HUES6 (cell line): ENCODE measurements at regions not wholly inside any gene's neighbourhood (a gene's known extent, or its start where the extent isn't known, plus 50 kb on each side); places are given as distances from the start of the nearest gene placed in this dataset.

Experiments used
- H3K27ac ChIP-seq: 2 replicates; pipeline ENCODE4 v1.7.0; 2013; ENCODE audit warnings: low read depth, mild to moderate bottlenecking, low read length, inconsistent platforms
- H3K27me3 ChIP-seq: 2 replicates; pipeline ENCODE4 v1.6.1; 2013; ENCODE audit warnings: low read length; ENCODE audit not compliant: control insufficient read depth, insufficient read depth
- H3K36me3 ChIP-seq: 2 replicates; pipeline ENCODE4 v1.6.1; 2013; ENCODE audit warnings: low read length; ENCODE audit not compliant: control insufficient read depth, insufficient read depth
- H3K4me1 ChIP-seq: 2 replicates; pipeline ENCODE4 v1.6.1; 2013; ENCODE audit warnings: low read length; ENCODE audit not compliant: control insufficient read depth, insufficient read depth
- H3K4me3 ChIP-seq: 2 replicates; pipeline ENCODE4 v1.5.1; 2013; ENCODE audit warnings: low read depth, low read length
- H3K9ac ChIP-seq: one replicate; pipeline ENCODE4 v1.6.1; 2013; ENCODE audit warnings: mild to moderate bottlenecking, low read length
- H3K9me3 ChIP-seq: 2 replicates; pipeline ENCODE4 v1.6.1; 2013; ENCODE audit warnings: low read depth, low read length; ENCODE audit not compliant: control insufficient read depth, insufficient read depth

DNA sequence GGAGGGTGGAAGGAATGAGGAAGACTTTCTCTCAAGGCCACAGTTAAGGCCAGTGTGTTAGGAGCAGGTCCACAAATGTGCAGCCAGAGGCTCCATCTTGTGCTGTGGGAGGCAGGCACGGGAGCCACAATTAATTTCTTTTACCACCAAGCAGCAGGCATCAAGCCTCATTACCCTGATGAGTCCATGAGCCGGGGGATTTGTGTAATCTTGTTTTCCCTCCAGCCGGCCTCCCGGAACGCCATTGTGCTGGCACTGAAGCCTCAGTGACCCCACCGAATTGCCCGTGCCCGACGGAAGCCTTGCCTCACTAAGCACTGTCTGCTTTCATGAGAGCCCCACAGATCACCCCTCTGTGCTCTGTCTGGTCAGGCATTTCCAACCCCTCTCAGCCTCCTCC is 154.7 kb upstream of the STX18 start:
- Histone ChIP-seq H3K27me3 (no peaks in the 10 kb centered on the region; the same call in 1 of the 2 replicates), H3K9ac (no peak overlapping the region), H3K27ac (no peak overlapping the region), H3K36me3 (no peaks in the 10 kb centered on the region), H3K9me3 (no peaks in the 10 kb centered on the region), H3K4me1 (peaks cover 12% of the 10 kb centered on the region), H3K4me3 (no peak overlapping the region)

GRCh38 chr4:4695497-4695896 is 153.6 kb upstream of the STX18 start:
- Histone ChIP-seq H3K36me3 (no peaks in the 10 kb centered on the region), H3K9me3 (no peaks in the 10 kb centered on the region), H3K9ac (no peak overlapping the region), H3K4me1 (peaks cover 12% of the 10 kb centered on the region), H3K27ac (no peak overlapping the region), H3K27me3 (no peaks in the 10 kb centered on the region; the same call in 1 of the 2 replicates), H3K4me3 (no peak overlapping the region)

GRCh38 chr4:4694827-4695226 is 153.0 kb upstream of the STX18 start:
- no peak overlapping the region for H3K4me3 ChIP-seq
- H3K9me3 ChIP-seq = no peaks in the 10 kb centered on the region
- no peak overlapping the region for H3K9ac ChIP-seq
- H3K27me3 ChIP-seq = no peaks in the 10 kb centered on the region; the same call in 1 of the 2 replicates
- no peak overlapping the region for H3K27ac ChIP-seq
- peaks cover 12% of the 10 kb centered on the region for H3K4me1 ChIP-seq
- H3K36me3 ChIP-seq = peaks cover 4% of the 10 kb centered on the region

- Histone ChIP-seq H3K9me3 (no peaks in the 10 kb centered on the region), H3K4me3 (no peak overlapping the region), H3K27me3 (no peaks in the 10 kb centered on the region; the same call in 1 of the 2 replicates), H3K36me3 (peaks cover 5% of the 10 kb centered on the region), H3K9ac (no peak overlapping the region), H3K4me1 (peaks cover 12% of the 10 kb centered on the region), H3K27ac (no peak overlapping the region)
Observed at GRCh38 chr4:4694296-4694772, 152.5 kb upstream of the STX18 start.

- H3K27ac ChIP-seq = no peak overlapping the region
Observed at GRCh38 chr4:4693755-4694295, 152.0 kb upstream of the STX18 start.

DNA sequence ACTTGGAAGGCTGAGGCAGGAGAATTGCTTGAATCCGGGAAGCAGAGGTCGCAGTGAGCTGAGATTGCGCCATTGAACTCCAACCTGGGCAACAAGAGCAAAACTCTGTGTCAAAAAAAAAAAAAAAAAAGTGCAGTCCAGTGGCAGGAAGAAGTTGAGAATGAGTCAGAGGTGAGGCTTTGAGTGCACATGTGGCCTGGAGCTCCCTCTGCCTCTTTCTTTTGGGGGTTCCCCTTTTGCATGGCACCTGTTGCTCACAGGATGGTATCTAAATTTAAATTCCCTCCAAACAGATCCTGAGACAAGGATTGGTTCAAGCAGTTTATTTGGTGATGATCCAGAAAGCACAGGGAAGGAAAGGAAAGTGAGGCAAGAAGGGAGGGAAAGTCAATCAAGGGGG is 151.4 kb upstream of the STX18 start:
- peaks cover 12% of the 10 kb centered on the region for H3K4me1 ChIP-seq
- H3K36me3 ChIP-seq = peaks cover 5% of the 10 kb centered on the region
- no peak overlapping the region for H3K9ac ChIP-seq
- no peaks in the 10 kb centered on the region; the same call in 1 of the 2 replicates for H3K27me3 ChIP-seq
- no peak overlapping the region for H3K4me3 ChIP-seq
- no peak overlapping the region for H3K27ac ChIP-seq
- no peaks in the 10 kb centered on the region for H3K9me3 ChIP-seq

More at GRCh38 chr4:4693755-4694295, 152.0 kb upstream of the STX18 start:
- H3K9ac ChIP-seq = no peak overlapping the region
- no peak overlapping the region for H3K4me3 ChIP-seq
- H3K4me1 ChIP-seq = peaks cover 12% of the 10 kb centered on the region
- no peaks in the 10 kb centered on the region; the same call in 1 of the 2 replicates for H3K27me3 ChIP-seq
- H3K9me3 ChIP-seq = no peaks in the 10 kb centered on the region
- peaks cover 5% of the 10 kb centered on the region for H3K36me3 ChIP-seq

- Histone ChIP-seq H3K9me3 (no peaks in the 10 kb centered on the region), H3K4me3 (no peak overlapping the region), H3K36me3 (peaks cover 5% of the 10 kb centered on the region), H3K27me3 (no peaks in the 10 kb centered on the region; the same call in 1 of the 2 replicates), H3K27ac (no peak overlapping the region), H3K9ac (no peak overlapping the region), H3K4me1 (peaks cover 16% of the 10 kb centered on the region)
Observed at GRCh38 chr4:4690854-4691253, 149.0 kb upstream of the STX18 start.

- no peak overlapping the region for H3K9ac ChIP-seq
- H3K4me1 ChIP-seq = peaks cover 21% of the 10 kb centered on the region
- H3K4me3 ChIP-seq = no peak overlapping the region
- H3K27me3 ChIP-seq = no peaks in the 10 kb centered on the region
- H3K27ac ChIP-seq = no peak overlapping the region
- no peaks in the 10 kb centered on the region for H3K9me3 ChIP-seq
- H3K36me3 ChIP-seq = peaks cover 5% of the 10 kb centered on the region
Observed at GRCh38 chr4:4689694-4690440, 148.0 kb upstream of the STX18 start.

DNA sequence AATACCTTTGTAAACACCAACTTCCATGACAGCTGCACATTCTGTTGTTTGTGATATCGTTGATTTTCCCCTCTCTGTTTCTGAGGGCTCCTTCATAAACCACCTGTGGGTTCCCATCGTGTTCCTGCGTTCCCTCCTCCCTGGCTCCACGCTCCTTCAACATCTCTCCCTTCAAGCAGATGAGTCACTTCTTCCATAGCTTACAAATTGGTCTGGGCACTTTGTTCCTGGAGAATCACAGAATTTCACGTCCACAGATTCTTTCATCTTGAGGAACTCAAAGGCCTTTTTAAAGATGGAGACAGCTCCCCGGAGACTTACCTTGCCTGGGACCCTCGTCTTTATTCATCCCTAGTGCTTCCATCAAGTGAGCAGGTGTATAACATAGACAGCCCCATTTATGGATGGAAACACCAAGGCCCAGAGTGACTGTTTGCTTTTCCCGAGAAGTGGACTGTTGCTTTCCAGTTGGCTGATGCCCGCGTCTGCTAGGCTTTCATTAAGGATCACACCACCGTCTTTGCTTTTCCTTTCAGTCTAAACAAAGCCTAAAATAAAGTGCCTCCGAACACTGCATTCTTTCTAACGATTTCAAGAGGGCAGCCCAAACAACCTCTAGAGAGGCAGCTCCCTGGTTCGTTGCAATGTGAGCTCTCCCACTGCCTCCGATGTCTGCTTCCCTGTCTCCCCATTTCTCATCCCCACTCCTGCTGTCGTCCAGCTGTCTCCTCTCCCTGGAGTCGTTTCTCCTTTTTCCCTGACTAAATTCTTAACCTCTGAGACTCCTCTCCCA is 146.3 kb upstream of the STX18 start:
- Histone ChIP-seq H3K27me3 (no peaks in the 10 kb centered on the region), H3K9ac (no peak overlapping the region), H3K27ac (no peak overlapping the region), H3K4me3 (no peak overlapping the region), H3K36me3 (peaks cover 5% of the 10 kb centered on the region), H3K9me3 (no peaks in the 10 kb centered on the region), H3K4me1 (peaks cover 9% of the 10 kb centered on the region; the same call in 1 of the 2 replicates)

DNA sequence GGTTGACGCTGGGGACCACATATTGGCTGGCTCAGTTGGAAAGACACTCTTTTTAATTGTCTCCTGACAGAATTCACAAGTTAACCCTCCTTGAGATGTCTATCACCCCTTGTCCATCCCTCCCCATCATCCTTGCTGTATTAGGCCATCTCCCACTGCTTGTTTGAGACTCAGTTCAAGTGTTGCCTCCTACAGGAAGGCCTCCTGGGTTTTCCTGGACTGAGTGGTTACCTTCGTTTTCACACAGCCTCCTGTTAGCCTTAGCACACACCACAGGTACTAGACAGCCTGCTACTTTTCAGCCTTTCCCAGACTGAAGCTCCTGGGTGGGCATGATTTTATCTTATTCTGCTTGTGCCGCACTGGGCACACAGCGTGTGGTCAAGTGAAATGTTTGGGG is 145.3 kb upstream of the STX18 start:
- no peaks in the 10 kb centered on the region for H3K9me3 ChIP-seq
- no peak overlapping the region for H3K9ac ChIP-seq
- H3K4me3 ChIP-seq = no peak overlapping the region
- H3K4me1 ChIP-seq = peaks cover 9% of the 10 kb centered on the region; the same call in 1 of the 2 replicates
- peaks cover 5% of the 10 kb centered on the region for H3K36me3 ChIP-seq
- H3K27ac ChIP-seq = no peak overlapping the region
- H3K27me3 ChIP-seq = no peaks in the 10 kb centered on the region
